Cardiac fibroblast (primary cell): ENCODE measurements at regions not wholly inside any gene's neighbourhood (a gene's known extent, or its start where the extent isn't known, plus 50 kb on each side); places are given as distances from the start of the nearest gene placed in this dataset.

Experiments
- DNase-seq, 2 donors: peaks; one replicate each; pipeline versions ENCODE4 v3.0.0 to v3.0.0-alpha.2; 2010; ENCODE audit warnings: low read depth in 2 of 2
- H3K4me3 ChIP-seq, 2 donors: replicated peaks in 1 of 2; 1 replicate in 1 of 2; 2 replicates in 1 of 2; pipeline ENCODE4 v1.5.1; 2011; ENCODE audit warnings: low read depth in 2 of 2, low read length in 2 of 2, mild to moderate bottlenecking in 2 of 2, moderate library complexity in 1 of 2
- TF ChIP-seq, protein P1 (sequence below): IDR thresholded peaks from one replicate; pipeline ENCODE4 v1.5.1; 2011; ENCODE audit warnings: low read depth, mild to moderate bottlenecking, low read length, inconsistent platforms

DNA sequence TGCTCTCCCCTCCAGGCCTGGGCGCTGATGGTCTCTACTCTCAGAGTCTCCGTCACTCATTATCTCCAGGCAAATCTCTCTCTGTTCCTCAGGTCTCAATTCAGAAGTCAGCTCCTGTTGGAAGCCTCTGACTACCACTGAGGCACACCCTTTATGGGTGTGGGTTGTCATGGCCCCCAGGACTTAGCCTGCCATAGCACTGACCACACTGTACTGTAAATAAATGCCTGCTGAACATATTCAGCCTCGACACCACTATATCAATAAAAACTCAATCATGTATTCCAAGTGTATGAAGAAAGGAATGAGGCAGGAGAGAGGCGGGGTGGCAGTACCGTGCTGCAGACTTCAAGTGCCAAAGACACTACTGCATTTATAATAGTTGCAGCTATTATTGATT is 88.9 kb downstream of the PCDH1 start:
- no peak overlapping the region for H3K4me3 ChIP-seq
- TF ChIP-seq, protein P1, sequence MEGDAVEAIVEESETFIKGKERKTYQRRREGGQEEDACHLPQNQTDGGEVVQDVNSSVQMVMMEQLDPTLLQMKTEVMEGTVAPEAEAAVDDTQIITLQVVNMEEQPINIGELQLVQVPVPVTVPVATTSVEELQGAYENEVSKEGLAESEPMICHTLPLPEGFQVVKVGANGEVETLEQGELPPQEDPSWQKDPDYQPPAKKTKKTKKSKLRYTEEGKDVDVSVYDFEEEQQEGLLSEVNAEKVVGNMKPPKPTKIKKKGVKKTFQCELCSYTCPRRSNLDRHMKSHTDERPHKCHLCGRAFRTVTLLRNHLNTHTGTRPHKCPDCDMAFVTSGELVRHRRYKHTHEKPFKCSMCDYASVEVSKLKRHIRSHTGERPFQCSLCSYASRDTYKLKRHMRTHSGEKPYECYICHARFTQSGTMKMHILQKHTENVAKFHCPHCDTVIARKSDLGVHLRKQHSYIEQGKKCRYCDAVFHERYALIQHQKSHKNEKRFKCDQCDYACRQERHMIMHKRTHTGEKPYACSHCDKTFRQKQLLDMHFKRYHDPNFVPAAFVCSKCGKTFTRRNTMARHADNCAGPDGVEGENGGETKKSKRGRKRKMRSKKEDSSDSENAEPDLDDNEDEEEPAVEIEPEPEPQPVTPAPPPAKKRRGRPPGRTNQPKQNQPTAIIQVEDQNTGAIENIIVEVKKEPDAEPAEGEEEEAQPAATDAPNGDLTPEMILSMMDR: no peak
- no peak for DNase-seq

DNA sequence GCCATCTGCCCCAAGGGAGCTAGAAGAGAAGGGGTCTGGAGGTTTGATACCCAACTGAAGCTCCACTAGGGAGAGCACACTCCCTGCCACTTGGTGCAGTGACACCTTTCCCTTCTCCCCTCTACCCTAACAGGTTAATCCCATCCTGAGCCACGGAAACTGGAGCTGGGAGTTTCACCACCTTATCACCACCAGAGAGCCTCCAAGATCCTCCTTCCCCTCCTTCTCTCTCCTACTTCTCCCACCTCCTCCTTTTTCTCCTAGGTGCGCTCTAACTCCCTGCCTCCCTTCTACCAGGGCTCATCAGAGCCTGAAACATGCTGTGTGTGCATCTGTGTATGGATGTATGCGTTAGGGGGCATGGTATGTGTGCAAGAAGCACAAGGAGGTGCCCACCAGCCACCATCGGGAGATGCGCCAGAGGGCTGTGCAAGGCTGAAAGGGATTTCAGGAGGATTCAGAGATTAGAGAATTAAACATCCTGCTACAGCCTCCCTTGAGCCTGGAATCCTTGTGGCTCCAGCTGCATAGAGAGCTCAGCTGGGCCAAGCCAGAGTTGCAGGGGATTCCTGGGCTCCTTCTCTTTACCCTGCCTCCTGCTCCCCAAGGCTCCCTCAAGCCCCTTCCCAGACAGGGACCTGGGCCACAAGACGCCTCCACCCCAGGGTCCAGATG is 89.8 kb downstream of the PCDH1 start:
- H3K4me3 ChIP-seq: no peak overlapping the region
- TF ChIP-seq, protein P1: no peak
- DNase-seq: no peak

DNA sequence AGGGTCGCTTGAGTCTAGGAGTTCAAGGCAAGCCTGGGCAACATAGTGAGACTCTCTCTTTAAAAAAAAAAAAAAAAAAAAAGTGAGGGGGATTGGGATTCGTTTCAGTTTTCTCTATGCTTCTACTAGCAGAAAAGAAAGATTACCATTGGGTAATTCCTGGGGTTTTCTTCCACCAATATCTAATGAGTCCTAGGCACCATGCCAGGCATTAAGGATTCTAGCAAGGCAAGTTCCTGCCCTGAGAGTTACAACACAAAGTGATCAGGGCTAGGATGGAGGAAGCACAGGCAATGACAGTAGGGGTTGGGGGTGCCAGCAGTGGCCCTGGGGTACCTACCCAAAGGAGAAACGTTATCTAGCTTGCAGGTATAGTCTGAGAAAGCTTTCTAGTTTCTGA is 90.8 kb downstream of the PCDH1 start:
- no peak overlapping the region for H3K4me3 ChIP-seq
- TF ChIP-seq, protein P1: no peak
- peak in 1 of 2 donors; percentile 47 for DNase-seq

DNA sequence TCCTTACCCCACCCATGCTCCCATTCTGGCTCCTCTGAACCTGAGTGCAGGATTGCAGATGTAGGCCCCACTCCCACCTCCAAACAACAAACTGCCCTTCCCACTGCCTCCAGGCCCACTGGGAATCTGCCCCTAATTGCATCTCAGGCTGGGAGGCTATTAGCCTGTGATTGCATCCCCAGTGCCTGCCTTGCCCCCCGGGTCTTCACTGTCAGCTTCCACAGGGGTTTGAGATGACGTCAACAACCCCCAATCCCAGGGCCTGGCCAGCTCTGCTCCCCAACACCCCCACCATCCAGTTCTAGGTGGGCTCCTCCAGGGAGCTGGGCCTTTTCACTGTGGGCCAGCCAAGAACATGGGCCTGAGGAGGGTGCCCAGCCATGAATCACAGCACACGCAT is 91.5 kb downstream of the PCDH1 start:
- H3K4me3 ChIP-seq: no peak overlapping the region
- no peak for DNase-seq
- TF ChIP-seq, protein P1: no peak

DNA sequence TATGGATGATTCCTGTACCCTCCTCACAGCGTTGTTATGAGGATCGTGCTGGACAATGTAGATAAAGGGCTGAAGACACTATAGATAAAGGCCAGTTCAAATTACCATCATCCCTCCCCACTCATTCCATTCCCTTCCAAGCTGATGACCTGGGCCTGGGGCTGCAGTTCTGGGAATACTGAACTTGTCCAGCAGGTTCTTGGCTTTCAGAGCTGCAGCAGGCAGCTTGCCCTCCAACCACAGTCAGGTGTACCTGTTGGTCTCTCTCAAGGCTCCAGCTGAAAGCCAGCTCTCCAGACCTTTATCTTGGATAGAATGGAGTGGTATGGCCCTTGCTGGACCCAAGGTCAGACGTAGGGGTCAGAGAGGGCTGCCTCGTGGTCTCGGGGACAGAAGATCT is 92.5 kb downstream of the PCDH1 start:
- H3K4me3 ChIP-seq: no peak overlapping the region
- no peak for DNase-seq
- TF ChIP-seq, protein P1: no peak

DNA sequence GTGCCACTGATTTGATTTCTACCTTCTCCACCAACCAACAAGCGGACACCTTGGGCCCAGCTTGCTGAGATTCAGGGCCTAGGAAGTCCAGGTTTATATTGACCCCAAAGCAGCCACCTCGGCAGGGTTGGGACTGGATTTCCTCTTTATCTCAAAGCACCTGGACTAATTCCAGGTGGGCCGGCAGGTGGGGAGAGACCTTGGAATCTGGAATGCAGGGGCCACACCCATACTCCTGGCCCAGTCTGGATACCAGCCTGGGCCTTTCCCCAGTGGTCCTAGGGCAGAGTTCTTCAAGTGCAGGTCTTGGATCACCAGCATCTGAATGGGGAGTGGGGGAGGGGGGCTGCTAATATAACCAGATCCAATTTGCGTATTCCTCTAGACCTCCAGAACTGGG is 93.1 kb downstream of the PCDH1 start:
- no peak for DNase-seq
- H3K4me3 ChIP-seq: no peak overlapping the region
- TF ChIP-seq, protein P1: no peak

DNA sequence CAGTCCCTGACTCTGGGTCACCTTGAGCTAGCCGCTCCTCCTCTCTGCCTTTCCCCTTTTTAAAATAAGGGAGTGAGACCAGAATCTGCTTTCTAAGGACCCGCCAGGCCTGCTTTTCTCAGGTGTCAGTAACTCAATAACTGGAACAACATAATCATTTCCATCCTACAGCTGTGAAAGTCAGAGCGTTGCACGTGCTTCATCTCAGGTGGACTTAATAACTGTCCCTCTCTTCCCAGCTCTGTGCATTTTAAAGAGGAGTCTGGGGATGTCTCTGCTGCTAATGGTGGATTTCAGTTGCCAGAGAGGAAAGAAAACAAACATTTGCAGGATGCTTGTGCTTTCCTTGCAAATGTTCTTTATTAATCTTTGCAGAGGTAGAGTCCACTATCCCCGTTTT is 93.7 kb downstream of the PCDH1 start:
- TF ChIP-seq, protein P1: no peak
- no peak overlapping the region for H3K4me3 ChIP-seq
- no peak for DNase-seq
